PFSK-1 (cell line): ENCODE measurements at regions not wholly inside any gene's neighbourhood (a gene's known extent, or its start where the extent isn't known, plus 50 kb on each side); places are given as distances from the start of the nearest gene placed in this dataset.

Experiments used
- FOXP2 ChIP-seq: optimal IDR thresholded peaks from 2 replicates; pipeline ENCODE3; 2011; ENCODE audit warnings: borderline replicate concordance, control low read depth, inconsistent platforms; ENCODE audit not compliant: insufficient read depth; ENCODE audit errors: extremely low read length, extremely low read depth
- POLR2AphosphoS5 ChIP-seq: IDR thresholded peaks from 2 replicates; pipeline ENCODE4 v1.6.1; 2012; ENCODE audit warnings: low read depth, mild to moderate bottlenecking, control low read depth, low read length, moderate library complexity
- REST ChIP-seq, 2 experiments: IDR thresholded peaks; 2 replicates each; pipeline versions ENCODE4 v1.6.1 to v1.8.0; 2011 to 2012; ENCODE audit warnings: low read depth in 2 of 2, low read length in 2 of 2, control low read depth in 1 of 2, inconsistent platforms in 1 of 2, mild to moderate bottlenecking in 1 of 2, moderate library complexity in 1 of 2; ENCODE audit not compliant: insufficient read depth in 1 of 2
- SIN3A ChIP-seq: IDR thresholded peaks from 2 replicates; pipeline ENCODE4 v1.6.1; 2012; ENCODE audit warnings: mild to moderate bottlenecking, low read length, moderate library complexity, borderline replicate concordance; ENCODE audit not compliant: insufficient read depth
- TAF1 ChIP-seq: IDR thresholded peaks from 2 replicates; pipeline ENCODE4 v1.6.1; 2012; ENCODE audit warnings: low read length, control low read depth, borderline replicate concordance; ENCODE audit not compliant: insufficient read depth

GRCh38 chr11:70785372-70785771 is 387.0 kb downstream of the CTTN start:
- no peak for TF ChIP-seq FOXP2
- TF ChIP-seq REST (IDR thresholded peaks at IDR 0.05; ENCODE audit: insufficient read depth in 1 of 2, low read depth in 2 of 2, low read length in 2 of 2): no peak
- no peak for TF ChIP-seq POLR2AphosphoS5
- TF ChIP-seq TAF1: no peak
- TF ChIP-seq SIN3A: no peak
